Effector CD4-positive, alpha-beta T cell (primary cell): ENCODE measurements at regions not wholly inside any gene's neighbourhood (a gene's known extent, or its start where the extent isn't known, plus 50 kb on each side); places are given as distances from the start of the nearest gene placed in this dataset.
"Not testable (repeated sequence)": the region's sequence is repeated elsewhere in the genome, so short reads cannot be mapped to it uniquely, and the experiment has no call there.

Experiments
- DNase-seq: peaks from one replicate; pipeline ENCODE4 v3.0.0-alpha.2; 2020

DNA sequence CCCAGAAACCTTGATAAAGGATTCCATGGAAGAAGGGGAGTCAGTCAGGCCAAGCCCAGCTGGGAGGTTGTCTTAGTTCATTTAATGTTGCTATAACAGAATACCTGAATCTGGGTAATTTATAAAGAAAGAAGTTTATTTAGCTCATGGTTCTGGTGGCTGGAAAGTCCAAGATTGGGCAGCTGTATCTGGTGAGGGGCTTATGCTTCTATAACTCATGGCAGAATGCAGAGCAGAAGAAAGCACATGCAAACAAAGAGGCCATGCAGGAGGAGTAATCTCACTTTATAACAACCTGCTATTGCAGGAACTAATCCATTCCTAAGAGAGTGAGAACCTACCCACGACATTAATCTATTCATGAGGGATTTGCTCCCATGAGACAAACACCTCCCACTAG is 54.2 kb upstream of the ANKRD1 start:
- DNase-seq = no peak

DNA sequence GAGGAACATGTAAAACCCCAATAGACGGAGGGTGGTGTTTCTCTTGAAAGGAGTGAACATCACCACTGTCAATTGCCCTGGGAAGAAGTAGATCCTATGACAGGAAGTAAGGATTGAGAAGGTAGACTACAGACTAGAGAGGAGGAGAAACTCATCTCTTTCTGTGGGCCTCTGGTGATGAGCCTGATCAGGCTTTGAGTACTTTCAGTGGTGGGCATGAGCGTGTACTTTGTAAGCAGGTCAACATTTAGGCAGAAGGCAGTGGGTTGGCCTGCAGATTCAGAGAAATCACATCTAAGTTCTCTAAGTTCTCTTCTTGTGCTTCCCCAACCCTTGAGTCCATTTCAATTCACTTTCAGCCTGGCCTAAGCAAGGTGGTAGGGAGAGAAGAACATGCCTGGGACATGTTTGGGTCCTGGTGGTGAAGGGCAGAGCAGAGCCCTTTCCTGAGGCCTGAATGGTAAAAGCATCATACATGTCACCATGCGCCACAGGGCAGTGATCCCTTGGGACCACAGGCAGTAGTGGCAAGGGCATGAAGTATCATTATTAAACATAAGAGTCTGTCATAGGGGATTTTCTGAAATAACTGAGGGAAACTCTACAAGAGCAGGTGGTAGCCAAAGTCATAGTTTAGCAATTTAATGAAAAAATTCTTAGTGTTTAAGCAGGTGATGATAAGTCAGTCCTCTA is 56.4 kb upstream of the ANKRD1 start:
- no peak for DNase-seq

GRCh38 chr10:90977855-90978486 is 57.1 kb upstream of the ANKRD1 start:
- DNase-seq = no peak

DNA sequence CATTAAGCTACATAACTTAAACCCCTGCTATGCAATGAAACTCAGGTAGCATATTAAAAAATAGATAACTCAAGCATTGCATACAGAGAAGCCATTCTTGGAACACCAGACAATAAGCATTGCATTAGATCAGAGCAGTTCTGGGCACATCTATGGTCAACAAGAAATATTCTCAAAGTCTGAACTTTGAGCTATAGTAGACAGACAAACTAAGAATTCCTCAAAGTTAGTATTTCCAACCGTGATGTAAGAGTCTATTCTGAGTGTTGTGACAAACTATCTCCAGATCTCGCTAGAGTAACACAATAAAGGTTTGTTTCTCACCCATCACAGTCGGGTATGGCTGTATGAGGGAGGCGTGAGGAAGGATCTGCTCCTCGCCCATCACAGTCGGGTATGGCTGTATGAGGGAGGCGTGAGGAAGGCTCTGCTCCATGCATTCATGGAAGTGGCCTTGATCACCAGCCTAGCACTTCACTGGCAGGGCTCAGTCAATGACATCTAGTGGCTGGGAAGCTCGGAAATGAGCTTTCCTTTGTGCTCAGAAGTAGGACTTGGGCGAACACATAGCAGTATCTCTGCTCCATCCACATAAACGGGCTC is 61.6 kb upstream of the ANKRD1 start:
- no peak for DNase-seq

GRCh38 chr10:90983914-90984549 is 63.1 kb upstream of the ANKRD1 start:
- no peak for DNase-seq

DNA sequence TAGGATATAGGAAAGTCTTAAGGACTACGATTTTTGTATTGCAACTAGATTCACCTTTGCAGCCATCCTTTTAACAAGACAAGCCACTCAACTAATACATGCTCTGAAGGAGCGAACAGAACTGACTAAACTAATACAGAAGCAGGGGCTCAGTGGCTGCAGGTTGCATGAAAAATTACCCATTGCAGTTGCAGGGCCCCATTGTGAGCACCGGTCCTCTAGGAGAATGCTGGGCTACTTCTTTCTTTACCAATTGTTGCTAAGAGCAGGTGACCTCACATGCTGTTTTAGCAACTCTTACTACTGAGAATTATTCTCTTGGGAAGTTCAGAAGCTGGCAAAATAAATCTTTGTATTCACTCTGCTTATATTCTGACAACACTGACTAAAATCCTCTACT is 64.0 kb upstream of the ANKRD1 start:
- DNase-seq = no peak

- DNase-seq = no peak
Observed at GRCh38 chr10:90985321-90985933, 64.5 kb upstream of the ANKRD1 start.

DNA sequence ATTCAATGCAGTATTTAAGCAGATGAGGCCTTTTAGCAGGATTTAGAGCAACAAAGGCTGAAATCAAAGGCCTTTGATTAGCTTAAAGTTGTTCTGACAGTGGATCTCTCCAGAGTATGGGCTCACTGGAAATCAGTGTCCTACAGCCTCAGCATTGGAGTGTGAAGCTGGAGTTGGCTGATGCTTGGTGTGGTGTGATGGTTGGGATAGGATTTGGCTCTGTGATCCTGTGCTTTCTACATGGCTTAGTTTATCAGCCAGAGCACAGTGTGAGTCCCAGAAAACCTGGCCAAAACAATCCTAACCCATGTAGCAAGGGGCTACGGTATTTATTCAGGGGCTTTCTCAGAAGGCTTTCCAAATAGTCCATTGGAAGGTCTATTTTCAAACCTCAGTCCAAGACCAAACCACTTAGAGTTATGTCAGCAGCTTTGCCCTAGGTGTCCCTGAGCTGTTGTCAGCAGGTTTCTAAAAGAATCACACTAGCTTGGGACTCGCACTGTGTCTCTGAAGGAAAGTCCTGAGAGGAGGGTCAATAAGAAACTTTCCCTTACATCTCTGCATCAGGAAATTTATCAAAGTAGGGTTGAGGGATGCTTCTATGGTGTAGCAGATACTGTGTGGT is 65.4 kb upstream of the ANKRD1 start:
- DNase-seq = no peak

DNA sequence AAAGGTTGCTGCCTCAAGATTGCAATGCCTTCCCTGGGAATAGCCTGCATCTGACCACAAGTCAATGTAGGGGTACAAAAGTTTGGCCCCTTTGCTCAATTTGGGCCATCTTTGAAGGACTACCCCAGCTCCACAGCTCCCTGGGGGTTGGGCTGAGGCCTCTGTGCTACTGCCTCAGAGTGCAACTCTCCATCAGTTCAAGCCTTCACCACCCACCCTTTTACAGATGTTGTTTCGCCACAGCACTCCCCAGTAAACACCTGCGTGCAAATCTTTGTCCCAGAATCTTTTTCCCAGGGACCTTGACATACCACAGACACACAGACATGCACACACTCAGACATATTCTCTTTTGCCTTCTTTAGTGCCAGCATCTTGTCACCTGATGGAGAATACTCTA is 66.0 kb upstream of the ANKRD1 start:
- no peak for DNase-seq

GRCh38 chr10:90987383-90987782 is 66.5 kb upstream of the ANKRD1 start:
- DNase-seq = no peak

- no peak for DNase-seq
Observed at GRCh38 chr10:90988024-90988423, 67.1 kb upstream of the ANKRD1 start.

DNA sequence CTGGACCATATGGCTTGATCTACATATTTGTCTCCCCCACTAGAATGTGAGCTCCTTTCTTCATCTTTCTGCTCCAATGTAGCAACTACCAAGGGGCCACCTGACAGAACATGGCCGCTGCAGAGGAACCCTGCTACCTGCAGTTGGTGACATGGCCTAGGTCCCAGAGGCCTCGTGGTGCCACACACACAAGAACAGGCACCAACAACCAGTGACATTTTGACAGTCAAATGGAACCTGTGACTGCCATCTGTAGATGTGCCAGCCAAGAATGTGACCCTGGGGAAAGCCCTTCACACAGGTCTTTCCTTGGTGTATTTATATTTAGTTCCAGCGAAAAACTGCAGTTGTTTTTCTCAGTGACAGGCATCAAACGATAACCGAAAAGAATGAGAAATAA is 67.9 kb upstream of the ANKRD1 start:
- DNase-seq = no peak

GRCh38 chr10:90989378-90989777 is 68.5 kb upstream of the ANKRD1 start:
- DNase-seq = no peak

- no peak for DNase-seq
Observed at GRCh38 chr10:90992462-90992861, 71.6 kb upstream of the ANKRD1 start.

DNA sequence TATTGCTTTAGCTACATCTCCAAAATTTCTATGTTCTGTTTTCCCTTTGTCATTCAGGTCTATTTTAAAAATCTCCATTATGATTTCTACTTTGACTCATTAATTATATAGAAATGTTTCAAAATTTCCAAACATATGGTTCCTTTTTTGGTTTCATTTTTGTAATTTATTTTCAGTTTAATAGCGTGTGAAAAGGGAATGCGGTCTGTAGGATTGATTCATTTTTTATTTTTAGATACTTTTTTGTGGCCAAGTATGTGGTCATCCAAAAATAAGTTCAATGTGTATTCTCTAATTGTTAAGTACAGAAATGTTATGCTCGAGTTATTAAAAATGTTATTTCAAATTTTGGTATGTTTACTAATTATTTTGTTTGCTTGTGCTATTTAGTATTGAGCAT is 72.5 kb upstream of the ANKRD1 start:
- no peak for DNase-seq

DNA sequence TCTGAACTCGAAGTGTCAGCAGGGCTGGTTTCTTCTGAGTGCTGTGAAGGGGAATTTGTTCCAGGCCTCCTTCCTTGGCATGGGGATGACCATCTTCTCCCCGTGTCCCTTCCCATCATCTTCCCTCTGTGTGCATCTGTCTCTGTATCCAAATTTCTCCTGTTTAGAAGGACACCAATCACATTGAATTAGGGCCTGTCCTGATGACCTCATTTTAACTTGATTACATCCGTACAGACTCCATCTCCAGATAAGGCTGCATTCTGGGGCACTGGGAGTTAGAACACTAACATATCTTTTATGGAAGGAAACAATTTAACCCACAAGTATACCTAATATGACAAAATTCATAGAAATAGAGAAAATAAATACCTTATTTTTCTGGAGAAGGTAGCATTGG is 76.8 kb upstream of the ANKRD1 start:
- no peak for DNase-seq

DNA sequence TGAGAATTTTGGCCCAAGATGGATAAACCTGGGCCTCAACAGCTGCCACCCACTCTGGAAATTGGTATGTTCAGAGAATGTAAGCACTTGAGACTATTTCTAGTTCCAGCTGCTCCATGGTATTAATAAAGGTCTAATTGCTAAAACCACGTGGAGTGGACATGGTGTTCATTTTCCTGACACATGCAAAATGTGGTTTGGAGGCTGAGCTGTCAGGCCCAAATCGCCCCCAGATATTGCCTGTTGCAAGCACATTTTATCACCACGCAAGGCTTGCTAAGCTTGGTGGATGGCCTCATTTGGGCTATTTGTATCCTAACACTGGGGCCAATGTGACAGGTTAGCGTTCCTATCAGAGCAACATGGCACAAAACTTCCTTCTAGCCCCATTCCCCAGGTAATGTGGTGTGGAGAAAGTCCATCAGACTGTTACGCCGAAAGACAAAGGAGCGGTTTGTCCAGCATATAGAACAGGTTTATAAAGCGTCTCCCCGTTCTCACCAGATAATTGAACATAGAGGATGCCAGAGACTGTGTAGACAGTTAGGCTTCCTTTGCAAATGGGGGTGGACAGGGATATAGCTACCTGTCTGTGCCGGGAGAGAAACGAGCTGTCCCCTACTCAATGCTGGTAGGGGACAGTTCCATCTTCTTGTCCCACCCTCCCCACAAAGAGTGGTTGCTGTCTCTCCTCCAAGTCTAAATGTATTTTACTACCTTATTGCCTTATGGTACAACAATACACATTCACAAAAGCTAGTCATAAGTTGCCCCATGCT is 78.0 kb upstream of the ANKRD1 start:
- DNase-seq = no peak

DNA sequence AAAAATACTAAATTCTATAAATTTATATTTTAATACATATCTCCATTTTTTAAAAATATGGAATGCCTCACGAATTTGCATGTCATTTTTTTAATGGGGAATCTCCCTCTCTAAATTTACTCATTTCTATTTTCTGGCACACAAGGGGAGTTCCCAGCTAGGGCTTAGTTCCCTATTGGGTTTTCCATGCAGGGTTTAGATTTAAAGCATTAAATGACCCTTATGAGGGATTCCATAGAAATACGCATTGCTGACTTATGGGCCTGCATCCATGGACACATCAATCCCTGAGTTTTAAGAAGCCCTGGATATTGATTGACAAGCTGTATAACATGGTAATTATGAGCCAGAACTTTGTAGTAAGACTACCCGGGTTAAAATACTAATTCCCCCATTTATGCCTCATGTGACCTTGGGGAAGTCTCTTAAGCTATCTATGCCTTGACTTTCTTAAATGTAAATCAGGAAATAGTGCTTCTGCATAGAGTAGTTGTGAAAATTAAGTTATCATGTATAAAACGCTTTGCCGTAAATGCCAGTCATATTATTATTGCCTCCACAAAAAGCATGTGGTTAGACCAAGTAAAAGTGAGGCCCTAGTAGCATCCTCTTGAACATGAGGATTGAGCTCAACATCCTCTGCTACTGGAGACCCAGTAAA is 78.8 kb upstream of the ANKRD1 start:
- DNase-seq = no peak

GRCh38 chr10:91000470-91000869 is 79.6 kb upstream of the ANKRD1 start:
- no peak for DNase-seq

DNA sequence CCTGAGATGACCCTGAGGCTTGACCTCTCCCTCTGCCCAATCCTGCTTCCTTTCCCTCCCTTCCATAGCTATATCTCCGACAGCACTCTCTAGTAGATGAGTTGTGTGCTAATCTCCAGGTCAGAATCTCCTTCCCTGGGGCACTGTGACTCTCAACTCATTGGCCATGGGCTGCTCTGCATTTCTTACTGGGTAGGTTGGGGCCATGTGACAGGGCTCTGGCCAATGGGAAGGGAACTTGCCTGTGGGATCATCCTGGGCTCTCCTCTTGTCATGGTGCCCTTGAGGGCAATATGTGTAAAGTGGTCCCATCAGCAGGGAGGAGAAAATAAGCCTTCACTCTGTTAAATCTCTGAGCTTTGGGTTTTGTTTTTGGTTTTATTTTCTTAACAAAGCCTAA is 80.1 kb upstream of the ANKRD1 start:
- no peak for DNase-seq

DNA sequence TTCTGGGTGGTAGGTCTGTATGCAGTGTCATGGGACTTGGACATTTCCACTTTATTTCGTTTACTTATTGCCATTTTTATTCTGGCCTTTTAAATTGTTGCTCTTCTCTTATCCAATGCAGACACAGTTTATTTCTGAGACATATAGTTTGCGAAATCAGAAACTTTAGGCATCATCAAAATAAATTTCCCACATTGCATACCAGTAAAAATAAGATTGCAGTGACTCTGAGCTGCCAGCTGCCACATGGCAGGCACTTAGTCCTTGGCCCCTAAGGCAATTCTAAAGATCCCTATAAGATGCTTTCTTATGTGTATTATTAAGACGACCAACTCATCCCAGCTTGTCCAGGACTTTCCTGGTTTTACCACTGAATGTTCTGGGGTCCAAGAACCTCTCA is 81.8 kb upstream of the ANKRD1 start:
- DNase-seq = no peak

- DNase-seq = not testable (repeated sequence)
Observed at GRCh38 chr10:91003379-91003778, 82.5 kb upstream of the ANKRD1 start.
